GM21723 (cell line): ENCODE measurements at regions not wholly inside any gene's neighbourhood (a gene's known extent, or its start where the extent isn't known, plus 50 kb on each side); places are given as distances from the start of the nearest gene placed in this dataset.

ENCODE experiments used
- ATAC-seq: cut with Tn5 transposase; IDR thresholded peaks from one replicate; pipeline ENCODE4 v1.9.1; 2021; ENCODE audit warnings: mild to moderate bottlenecking, moderate library complexity; ENCODE audit not compliant: unreplicated experiment

GRCh38 chr11:92276773-92277172 lies 52.2 kb downstream of the FAT3 start:
- no peak for ATAC-seq

- ATAC-seq = no peak
Measured at GRCh38 chr11:92277871-92278270, 53.3 kb downstream of the FAT3 start.

GRCh38 chr11:92278791-92279433 lies 54.3 kb downstream of the FAT3 start:
- ATAC-seq = no peak

- ATAC-seq = no peak
Measured at GRCh38 chr11:92284107-92284506, 59.5 kb downstream of the FAT3 start.

GRCh38 chr11:92284558-92284957 lies 59.9 kb downstream of the FAT3 start:
- no peak for ATAC-seq

GRCh38 chr11:92285776-92286175 lies 61.2 kb downstream of the FAT3 start:
- no peak for ATAC-seq

GRCh38 chr11:92286709-92287108 lies 62.1 kb downstream of the FAT3 start:
- no peak for ATAC-seq

- no peak for ATAC-seq
Measured at GRCh38 chr11:92295175-92296137, 70.8 kb downstream of the FAT3 start.

- ATAC-seq = no peak
Measured at GRCh38 chr11:92296138-92296515, 71.5 kb downstream of the FAT3 start.

GRCh38 chr11:92297567-92298553 lies 73.2 kb downstream of the FAT3 start:
- ATAC-seq = no peak

GRCh38 chr11:92300876-92301275 lies 76.3 kb downstream of the FAT3 start:
- ATAC-seq = no peak

GRCh38 chr11:92302770-92303169 lies 78.2 kb downstream of the FAT3 start:
- no peak for ATAC-seq

GRCh38 chr11:92304271-92304670 lies 79.7 kb downstream of the FAT3 start:
- no peak for ATAC-seq

- ATAC-seq = no peak
Measured at GRCh38 chr11:92306966-92307510, 82.4 kb downstream of the FAT3 start.

GRCh38 chr11:92308366-92308765 lies 83.7 kb downstream of the FAT3 start:
- no peak for ATAC-seq

- no peak for ATAC-seq
Measured at GRCh38 chr11:92311616-92312449, 87.2 kb downstream of the FAT3 start.

- no peak for ATAC-seq
Measured at GRCh38 chr11:92313784-92314183, 89.2 kb downstream of the FAT3 start.

GRCh38 chr11:92314499-92314898 lies 89.9 kb downstream of the FAT3 start:
- ATAC-seq = no peak

GRCh38 chr11:92316106-92316809 lies 91.6 kb downstream of the FAT3 start:
- no peak for ATAC-seq
